Panc1 (cell line): ENCODE measurements at regions not wholly inside any gene's neighbourhood (a gene's known extent, or its start where the extent isn't known, plus 50 kb on each side); places are given as distances from the start of the nearest gene placed in this dataset.

ENCODE experiments used
- ATAC-seq: fragments of 200-7000 bp; cut with Tn5 transposase; 2 replicates; pipeline ENCODE4 v1.9.1; 2020; ENCODE audit warnings: mild to moderate bottlenecking, moderate library complexity
- BruUV-seq: library from RNA; stranded (reverse); fragments of 400-500 nt; replicated peaks from 2 replicates; lab custom pipeline; 2021; lab: Mats Ljungman, UMichigan
- CTCF ChIA-PET: fragments of 300-600 bp; sonication (Branson Sonifier 250); formaldehyde crosslinking; loops from one replicate; lab custom pipeline; 2022; ENCODE audit warnings: antibody characterized with exemption; lab: Charles Lee
- POLR2A ChIA-PET: fragments of 300-600 bp; sonication (Branson Sonifier 250); formaldehyde crosslinking; loops from one replicate; lab custom pipeline; 2022; ENCODE audit warnings: antibody characterized with exemption; lab: Charles Lee
- DNase-seq: peaks from one replicate; pipeline ENCODE4 v3.0.0-alpha.2; 2010; ENCODE audit warnings: low read depth, low spot score
- H3K27ac ChIP-seq: 2 replicates; pipeline ENCODE4 v1.5.1; 2011; ENCODE audit warnings: mild to moderate bottlenecking, low read length, inconsistent platforms
- H3K27me3 ChIP-seq: fragments of 200-500 bp; sonication (Bioruptor generic); 2 replicates; pipeline ENCODE4 v1.6.0; 2014; ENCODE audit warnings: low read length, inconsistent platforms; ENCODE audit not compliant: control insufficient read depth, insufficient read depth
- H3K36me3 ChIP-seq: fragments of 200-500 bp; sonication (Bioruptor generic); 2 replicates; pipeline ENCODE4 v1.5.1; 2014; ENCODE audit warnings: inconsistent platforms, mild to moderate bottlenecking, low read length, moderate library complexity; ENCODE audit not compliant: control insufficient read depth, insufficient read depth
- H3K4me1 ChIP-seq: 2 replicates; pipeline ENCODE4 v1.5.1; 2011; ENCODE audit warnings: inconsistent platforms, mild to moderate bottlenecking, low read length, moderate library complexity; ENCODE audit not compliant: control insufficient read depth, insufficient read depth
- H3K4me3 ChIP-seq, 2 experiments: 2 replicates each; pipeline ENCODE4 v1.5.1; 2011 to 2012; ENCODE audit warnings: low read depth in 2 of 2, low read length in 2 of 2, mild to moderate bottlenecking in 2 of 2, inconsistent platforms in 1 of 2, moderate library complexity in 1 of 2
- H3K9me3 ChIP-seq: fragments of 200-500 bp; sonication (Bioruptor generic); 2 replicates; pipeline ENCODE4 v1.5.1; 2014; ENCODE audit warnings: low read depth, mild to moderate bottlenecking, inconsistent platforms, low read length, moderate library complexity; ENCODE audit not compliant: control insufficient read depth, insufficient read depth
- CTCF ChIP-seq: fragments of 450-650 bp; IDR thresholded peaks from 2 replicates; pipeline ENCODE4 v1.5.1; 2017; ENCODE audit warnings: mild to moderate bottlenecking
- POLR2AphosphoS5 ChIP-seq: IDR thresholded peaks from 2 replicates; pipeline ENCODE4 v1.6.1; 2012; ENCODE audit warnings: mild to moderate bottlenecking, low read depth, low read length, moderate library complexity
- REST ChIP-seq, 2 experiments: IDR thresholded peaks; 2 replicates each; pipeline ENCODE4 v1.6.1; 2011 to 2012; ENCODE audit warnings: low read depth in 2 of 2, control low read depth in 1 of 2, low read length in 1 of 2, mild to moderate bottlenecking in 1 of 2, moderate library complexity in 1 of 2; ENCODE audit not compliant: insufficient read depth in 1 of 2
- SIN3A ChIP-seq: IDR thresholded peaks from 2 replicates; pipeline ENCODE4 v1.6.1; 2012; ENCODE audit warnings: low read depth, mild to moderate bottlenecking, low read length, moderate library complexity, borderline replicate concordance; ENCODE audit not compliant: insufficient read depth
- TCF7L2 ChIP-seq: IDR thresholded peaks from 2 replicates; pipeline ENCODE4 v1.6.1; 2011; ENCODE audit warnings: mild to moderate bottlenecking, low read depth, low read length, inconsistent platforms
- in situ Hi-C: cut with HindIII; loops from 2 replicates; pipeline ENCODE4 v1.10.0; 2016; ENCODE audit warnings: low sequenced_read_pairs, low pct_unique_long_range_greater_than_20kb
- intact Hi-C: fragments of 100-400 bp; cut with micrococcal nuclease; formaldehyde crosslinking; loops from one replicate; pipeline ENCODE4 v1.10.0; 2022; ENCODE audit not compliant: unreplicated experiment

- POLR2A ChIA-PET = interaction anchor here (0.7 kb wide), 1 partner anchor 114 kb away, joined by 9 read pairs; no protein-coding TSS in a partner anchor
- no peaks in the 10 kb centered on the region for H3K9me3 ChIP-seq
- no peak overlapping the region for H3K27ac ChIP-seq
- ATAC-seq = no peak
- no TSS peak for BruUV-seq
- TF ChIP-seq CTCF (no peak), TCF7L2 (no peak), REST (IDR thresholded peaks at IDR 0.05; ENCODE audit: insufficient read depth in 1 of 2, low read depth in 2 of 2, low read length in 1 of 2) (no peak), SIN3A (no peak), POLR2AphosphoS5 (no peak)
- DNase-seq = no peak
- H3K36me3 ChIP-seq = no peaks in the 10 kb centered on the region
- H3K4me3 ChIP-seq = no peak overlapping the region
- H3K27me3 ChIP-seq = no peaks in the 10 kb centered on the region
- CTCF ChIA-PET = no interaction called here
- no peaks in the 10 kb centered on the region for H3K4me1 ChIP-seq
- in situ Hi-C loops = no loop called here
- intact Hi-C loops = no loop called here
These were observed 74.6 kb downstream of the RBM11 start for GRCh38 chr21:14290576-14290975.

- in situ Hi-C loops = no loop called here
- Histone ChIP-seq H3K27ac (no peak overlapping the region), H3K27me3 (no peaks in the 10 kb centered on the region), H3K4me1 (no peaks in the 10 kb centered on the region), H3K36me3 (no peaks in the 10 kb centered on the region), H3K4me3 (no peak overlapping the region), H3K9me3 (no peaks in the 10 kb centered on the region)
- intact Hi-C loops = no loop called here
- no TSS peak for BruUV-seq
- ATAC-seq (no peak), DNase-seq (no peak)
- ChIA-PET POLR2A (no interaction called here), CTCF (no interaction called here)
- TF ChIP-seq SIN3A = no peak
- no peak for TF ChIP-seq POLR2AphosphoS5
- no peak for TF ChIP-seq TCF7L2
- no peak for TF ChIP-seq REST (IDR thresholded peaks at IDR 0.05; ENCODE audit: insufficient read depth in 1 of 2, low read depth in 2 of 2, low read length in 1 of 2)
- no peak for TF ChIP-seq CTCF
These were observed 73.0 kb downstream of the RBM11 start for GRCh38 chr21:14288922-14289321.
